HG02678 (cell line): ENCODE measurements at regions not wholly inside any gene's neighbourhood (a gene's known extent, or its start where the extent isn't known, plus 50 kb on each side); places are given as distances from the start of the nearest gene placed in this dataset.

Experiments used
- ATAC-seq: cut with Tn5 transposase; IDR thresholded peaks from one replicate; pipeline ENCODE4 v1.9.1; 2021; ENCODE audit warnings: mild to moderate bottlenecking, moderate library complexity; ENCODE audit not compliant: unreplicated experiment

DNA sequence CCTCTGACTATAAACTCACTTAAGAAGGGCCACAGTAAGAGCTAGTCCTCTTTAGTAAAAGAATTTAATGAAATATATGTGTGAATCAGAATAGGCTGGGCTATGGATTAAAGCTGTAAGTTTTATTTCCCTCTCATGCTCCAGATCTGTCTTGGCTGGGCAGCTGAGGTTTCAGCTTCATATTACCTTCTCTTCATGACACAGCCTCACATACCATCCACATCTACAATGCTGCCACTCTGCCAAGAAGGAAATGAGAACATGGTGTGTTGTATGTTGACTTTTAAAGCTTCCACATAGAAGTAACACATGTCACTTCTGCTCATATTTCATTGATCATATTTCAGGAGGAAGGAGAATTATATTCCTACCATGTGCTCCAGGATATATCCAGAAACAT is 776.0 kb upstream of the ACO1 start:
- no peak for ATAC-seq

GRCh38 chr9:31608881-31609280 is 775.6 kb upstream of the ACO1 start:
- ATAC-seq = no peak

GRCh38 chr9:31612336-31613030 is 772.0 kb upstream of the ACO1 start:
- no peak for ATAC-seq

DNA sequence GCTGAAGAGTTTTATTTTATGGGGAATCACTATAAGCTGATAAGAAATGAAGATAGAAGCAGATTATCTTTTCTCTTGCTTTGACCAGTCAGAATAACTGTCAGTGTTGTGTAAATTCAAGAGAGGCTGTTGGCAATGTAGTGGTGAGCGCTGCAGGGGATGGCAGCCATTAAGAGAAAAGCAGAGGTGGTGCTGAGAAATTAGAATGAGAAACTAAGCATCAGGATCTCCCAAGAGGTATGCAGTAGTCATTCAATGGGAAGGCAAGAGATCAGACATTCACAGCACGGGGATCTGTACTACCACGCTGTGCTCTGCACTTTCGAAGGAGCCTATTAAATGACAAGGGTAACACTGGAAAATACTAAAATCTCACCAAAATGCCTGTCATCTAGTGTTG is 768.5 kb upstream of the ACO1 start:
- ATAC-seq = no peak

GRCh38 chr9:31623511-31623910 is 760.9 kb upstream of the ACO1 start:
- no peak for ATAC-seq

GRCh38 chr9:31629292-31629691 is 755.2 kb upstream of the ACO1 start:
- ATAC-seq = no peak

- ATAC-seq = no peak
Measured at GRCh38 chr9:31637265-31637664, 747.2 kb upstream of the ACO1 start.

- ATAC-seq = no peak
Measured at GRCh38 chr9:31637861-31638260, 746.6 kb upstream of the ACO1 start.

GRCh38 chr9:31639451-31639850 is 745.0 kb upstream of the ACO1 start:
- ATAC-seq = no peak

- ATAC-seq = no peak
Measured at GRCh38 chr9:31669311-31669710, 715.1 kb upstream of the ACO1 start.

GRCh38 chr9:31671011-31671410 is 713.4 kb upstream of the ACO1 start:
- no peak for ATAC-seq

DNA sequence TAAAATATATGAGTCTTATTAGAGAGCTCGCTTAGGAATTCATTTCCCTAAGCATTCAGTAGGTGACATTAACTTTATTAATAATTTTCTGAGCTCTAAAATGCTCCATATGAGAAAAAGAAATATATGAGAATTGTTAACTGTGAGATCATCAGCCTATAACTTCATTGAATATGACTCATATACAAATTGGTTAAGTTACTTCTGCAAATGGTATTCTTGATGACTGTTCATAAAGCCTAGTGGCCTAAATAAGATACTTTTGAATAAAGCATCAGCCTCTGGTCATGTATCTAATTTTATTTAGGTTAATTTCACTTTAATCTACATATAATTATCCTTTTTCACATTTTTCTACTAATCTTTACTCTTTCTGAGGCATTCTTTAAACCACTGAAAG is 710.2 kb upstream of the ACO1 start:
- no peak for ATAC-seq

- ATAC-seq = no peak
Measured at GRCh38 chr9:31677415-31677814, 707.0 kb upstream of the ACO1 start.

DNA sequence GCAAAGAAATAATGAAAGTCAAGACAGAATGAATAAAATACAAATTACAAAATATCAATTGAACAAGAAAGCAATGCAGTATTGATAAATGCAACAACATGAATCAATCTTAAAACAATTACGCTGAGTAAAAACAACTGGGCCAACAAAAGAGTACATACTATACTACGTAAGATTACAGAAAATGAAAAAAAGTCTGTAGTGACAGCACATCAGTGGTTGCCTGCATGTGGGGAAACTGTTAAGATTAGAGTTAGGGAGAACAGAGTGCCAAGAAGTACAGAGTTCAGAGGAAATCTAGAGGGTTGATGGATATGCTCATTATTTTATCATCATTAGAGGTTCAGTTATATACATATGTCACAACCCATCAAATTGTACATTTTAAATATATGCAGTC is 706.6 kb upstream of the ACO1 start:
- ATAC-seq = no peak

GRCh38 chr9:31683116-31683515 is 701.3 kb upstream of the ACO1 start:
- ATAC-seq = no peak

- no peak for ATAC-seq
Measured at GRCh38 chr9:31697956-31698355, 686.5 kb upstream of the ACO1 start.

- ATAC-seq = no peak
Measured at GRCh38 chr9:31699836-31700235, 684.6 kb upstream of the ACO1 start.

- no peak for ATAC-seq
Measured at GRCh38 chr9:31700252-31701045, 684.0 kb upstream of the ACO1 start.

DNA sequence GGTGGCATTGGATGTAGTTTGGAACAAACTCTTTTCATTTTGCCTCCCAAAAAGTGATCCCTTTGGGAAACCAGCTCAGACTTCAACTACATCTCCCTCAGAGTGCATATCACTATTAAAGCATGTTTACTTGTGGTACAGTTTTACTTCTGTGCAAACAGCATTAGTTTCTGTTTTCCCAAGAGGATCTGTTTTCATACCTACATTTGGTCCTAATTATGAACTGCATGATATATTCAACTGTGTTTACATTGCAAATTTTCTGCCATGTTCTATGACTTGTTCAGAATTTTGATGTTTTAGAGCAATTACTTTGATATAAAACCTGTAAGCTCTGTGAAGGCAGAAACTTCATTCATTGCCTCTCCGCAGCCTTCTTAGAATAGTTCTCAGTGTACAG is 681.5 kb upstream of the ACO1 start:
- no peak for ATAC-seq

GRCh38 chr9:31715250-31715649 is 669.2 kb upstream of the ACO1 start:
- ATAC-seq = no peak

- no peak for ATAC-seq
Measured at GRCh38 chr9:31719262-31719661, 665.2 kb upstream of the ACO1 start.

GRCh38 chr9:31730398-31730797 is 654.0 kb upstream of the ACO1 start:
- ATAC-seq = no peak

DNA sequence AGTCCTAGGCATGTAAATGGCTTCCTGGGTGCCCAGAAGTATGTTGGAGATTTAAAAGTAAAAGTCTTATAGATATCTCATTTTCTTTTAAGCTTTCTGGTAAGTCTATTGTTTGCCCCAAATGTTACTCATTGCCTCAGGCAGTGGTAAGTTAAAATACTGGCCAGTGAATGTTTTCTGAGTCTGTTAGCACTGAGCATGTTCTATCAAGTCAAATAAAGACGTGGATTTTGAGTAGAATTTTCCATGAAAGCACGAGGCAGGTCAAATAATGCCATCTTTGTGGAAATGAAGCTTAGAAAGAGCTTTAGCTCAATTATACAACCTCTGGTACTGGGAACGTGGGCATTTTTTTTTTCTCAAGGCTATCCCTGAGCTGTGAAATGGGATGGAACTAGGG is 651.3 kb upstream of the ACO1 start:
- ATAC-seq = no peak
